ENCODE measurements at regions not wholly inside any gene's neighbourhood (a gene's known extent, or its start where the extent isn't known, plus 50 kb on each side); places are given as distances from the start of the nearest gene placed in this dataset.

DNA sequence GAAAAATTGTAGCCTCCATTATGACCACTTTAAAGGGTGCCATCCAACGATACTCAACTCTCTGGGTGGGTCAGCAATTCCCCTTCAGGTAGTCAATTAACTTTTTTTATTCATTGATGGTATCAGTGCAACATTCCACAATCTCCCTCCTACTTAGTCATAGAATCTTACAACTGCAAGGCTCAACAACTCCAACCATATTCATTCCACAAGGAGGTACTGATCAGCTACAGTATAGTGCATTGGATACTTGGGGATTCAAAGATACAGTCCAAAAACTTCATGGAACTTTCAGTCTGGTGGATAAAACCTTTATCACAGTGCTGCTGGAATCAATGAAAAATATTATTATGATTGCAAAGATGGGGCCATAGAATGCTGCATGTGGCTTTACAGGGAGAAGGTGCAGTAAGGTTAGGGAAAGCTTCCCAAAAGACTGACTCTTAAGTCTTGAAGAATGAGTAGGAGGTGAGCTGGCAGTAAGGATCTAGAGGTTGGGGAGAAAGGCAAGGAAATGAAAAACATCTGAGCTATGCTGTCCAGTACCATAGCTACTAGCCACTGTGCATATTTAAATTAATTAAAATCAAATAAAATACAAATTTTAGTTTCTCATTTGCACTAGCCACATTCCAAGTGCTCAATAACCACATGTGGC is 314.7 kb upstream of the PRDM1 start:
- TF ChIP-seq, protein P1, sequence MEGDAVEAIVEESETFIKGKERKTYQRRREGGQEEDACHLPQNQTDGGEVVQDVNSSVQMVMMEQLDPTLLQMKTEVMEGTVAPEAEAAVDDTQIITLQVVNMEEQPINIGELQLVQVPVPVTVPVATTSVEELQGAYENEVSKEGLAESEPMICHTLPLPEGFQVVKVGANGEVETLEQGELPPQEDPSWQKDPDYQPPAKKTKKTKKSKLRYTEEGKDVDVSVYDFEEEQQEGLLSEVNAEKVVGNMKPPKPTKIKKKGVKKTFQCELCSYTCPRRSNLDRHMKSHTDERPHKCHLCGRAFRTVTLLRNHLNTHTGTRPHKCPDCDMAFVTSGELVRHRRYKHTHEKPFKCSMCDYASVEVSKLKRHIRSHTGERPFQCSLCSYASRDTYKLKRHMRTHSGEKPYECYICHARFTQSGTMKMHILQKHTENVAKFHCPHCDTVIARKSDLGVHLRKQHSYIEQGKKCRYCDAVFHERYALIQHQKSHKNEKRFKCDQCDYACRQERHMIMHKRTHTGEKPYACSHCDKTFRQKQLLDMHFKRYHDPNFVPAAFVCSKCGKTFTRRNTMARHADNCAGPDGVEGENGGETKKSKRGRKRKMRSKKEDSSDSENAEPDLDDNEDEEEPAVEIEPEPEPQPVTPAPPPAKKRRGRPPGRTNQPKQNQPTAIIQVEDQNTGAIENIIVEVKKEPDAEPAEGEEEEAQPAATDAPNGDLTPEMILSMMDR (IDR thresholded peaks at IDR 0.05): no peak
- no peak for TF ChIP-seq POLR2A (IDR thresholded peaks at IDR 0.05)

Data from body of pancreas (tissue), 4 donors.